ENCODE measurements at regions not wholly inside any gene's neighbourhood (a gene's known extent, or its start where the extent isn't known, plus 50 kb on each side); places are given as distances from the start of the nearest gene placed in this dataset.

DNA sequence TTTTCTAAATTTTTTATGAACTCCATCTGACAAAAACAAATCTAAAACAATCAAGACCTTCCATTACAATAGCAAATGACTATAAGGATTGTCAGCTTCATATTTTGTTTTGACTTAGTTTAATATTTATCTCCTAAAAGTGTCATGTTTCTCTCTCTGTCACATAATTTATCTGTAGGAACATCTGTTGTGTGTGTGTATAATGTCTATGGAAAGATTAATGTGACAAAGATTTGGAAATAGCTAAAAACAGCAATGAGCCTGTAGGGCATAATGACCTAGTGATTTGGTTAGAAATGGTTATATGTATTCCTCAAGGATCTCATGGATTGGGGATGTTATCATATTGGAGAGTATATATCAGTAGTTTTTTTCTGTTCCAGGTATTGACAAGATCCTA lies 69.6 kb upstream of the MDFIC start:
- Histone ChIP-seq H3K27me3 (replicated peaks in 1 of 2; ENCODE audit: control insufficient read depth in 2 of 2, insufficient read depth in 2 of 2, low read length in 1 of 2) (no peaks in the 10 kb centered on the region), H3K27ac (ENCODE audit: control insufficient read depth, insufficient read depth) (no peak overlapping the region), H3K9me3 (replicated peaks; ENCODE audit: control insufficient read depth, insufficient read depth, low read length) (no peaks in the 10 kb centered on the region; the same call in 2 of the 3 replicates), H3K36me3 (ENCODE audit: control insufficient read depth in 2 of 2, insufficient read depth in 2 of 2, low read length in 1 of 2) (no peaks in the 10 kb centered on the region), H3K9ac (ENCODE audit: control insufficient read depth, insufficient read depth, low read length) (no peak overlapping the region), H3K79me2 (ENCODE audit: control insufficient read depth, insufficient read depth, low read length) (no peaks in the 10 kb centered on the region), H3K4me3 (no peak overlapping the region), H4K20me1 (ENCODE audit: control insufficient read depth, insufficient read depth) (no peaks in the 10 kb centered on the region), H3K4me2 (ENCODE audit: control insufficient read depth, insufficient read depth) (no peak overlapping the region), H2AFZ (ENCODE audit: control insufficient read depth, low read depth, low read length) (no peak overlapping the region), H3K4me1 (ENCODE audit: control insufficient read depth, insufficient read depth, low read length) (no peaks in the 10 kb centered on the region)
- BruUV-seq (replicated peaks): no TSS peak
- intact Hi-C loops (cut with micrococcal nuclease; ENCODE audit: unreplicated experiment): no loop called here
- ChIA-PET RAD21 (ENCODE audit: unreplicated experiment) (interaction anchor here (1.7 kb wide), 1 partner anchor 13 kb away, joined by 6 read pairs; no protein-coding TSS in a partner anchor), CTCF (no interaction called here), SMC1A (ENCODE audit: uncharacterized antibody, unreplicated experiment) (interaction anchor here (1.2 to 3.1 kb wide), 4 partner anchors 9 to 13 kb away, joined by 3 to 8 read pairs (median 6); no protein-coding TSS in a partner anchor), POLR2A (no interaction called here)
- in situ Hi-C loops (cut with MboI): no loop called here
- DNase-seq (ENCODE audit: low read depth, low spot score) (no peak), ATAC-seq (no peak), FAIRE-seq (no peak)
- TF ChIP-seq MEF2A (IDR thresholded peaks at IDR 0.05; ENCODE audit: insufficient read depth, low read depth, low read length) (no peak), IRF4 (IDR thresholded peaks at IDR 0.05; ENCODE audit: low read depth, low read length) (no peak)

DNA sequence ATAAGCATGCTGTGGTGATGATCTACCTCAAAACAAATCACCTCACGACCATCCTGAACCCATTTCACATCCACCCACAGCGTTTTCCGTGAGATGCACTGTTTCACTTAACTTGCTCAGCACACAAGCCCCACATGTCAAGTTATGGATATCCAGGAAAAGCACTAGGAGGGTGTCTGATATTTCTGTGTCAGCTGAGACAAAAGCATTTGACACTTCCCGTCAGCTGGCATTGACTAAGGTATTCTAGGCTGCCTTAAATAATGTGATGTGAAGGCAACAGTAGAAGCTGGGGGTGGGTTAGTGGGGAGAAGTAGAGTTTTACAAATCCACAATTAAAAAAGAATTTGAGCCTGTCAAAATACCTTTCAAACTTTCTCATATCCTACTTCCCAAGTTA lies 68.7 kb upstream of the MDFIC start:
- in situ Hi-C loops (cut with MboI): no loop called here
- ChIA-PET RAD21 (ENCODE audit: unreplicated experiment) (interaction anchor here (1.7 kb wide), 1 partner anchor 12 kb away, joined by 6 read pairs; no protein-coding TSS in a partner anchor), SMC1A (ENCODE audit: uncharacterized antibody, unreplicated experiment) (interaction anchor here (1.9 to 3.1 kb wide), 4 partner anchors 10 to 14 kb away, joined by 5 to 9 read pairs (median 8); no protein-coding TSS in a partner anchor), POLR2A (interaction anchor here (1.1 kb wide), 1 partner anchor 15 kb away, joined by 3 read pairs; no protein-coding TSS in a partner anchor), CTCF (interaction anchor here (1.3 kb wide), 2 partner anchors 12 to 13 kb away, joined by 3 to 5 read pairs; no protein-coding TSS in a partner anchor)
- BruUV-seq (replicated peaks): no TSS peak
- Histone ChIP-seq H3K27me3 (replicated peaks in 1 of 2; ENCODE audit: control insufficient read depth in 2 of 2, insufficient read depth in 2 of 2, low read length in 1 of 2) (no peaks in the 10 kb centered on the region), H4K20me1 (ENCODE audit: control insufficient read depth, insufficient read depth) (no peaks in the 10 kb centered on the region), H3K79me2 (ENCODE audit: control insufficient read depth, insufficient read depth, low read length) (no peaks in the 10 kb centered on the region), H3K9ac (ENCODE audit: control insufficient read depth, insufficient read depth, low read length) (no peak overlapping the region), H3K4me3 (no peak overlapping the region), H3K36me3 (ENCODE audit: control insufficient read depth in 2 of 2, insufficient read depth in 2 of 2, low read length in 1 of 2) (no peaks in the 10 kb centered on the region), H3K4me2 (ENCODE audit: control insufficient read depth, insufficient read depth) (no peak overlapping the region), H3K9me3 (replicated peaks; ENCODE audit: control insufficient read depth, insufficient read depth, low read length) (no peaks in the 10 kb centered on the region; the same call in 2 of the 3 replicates), H3K27ac (ENCODE audit: control insufficient read depth, insufficient read depth) (no peak overlapping the region), H2AFZ (ENCODE audit: control insufficient read depth, low read depth, low read length) (no peak overlapping the region), H3K4me1 (ENCODE audit: control insufficient read depth, insufficient read depth, low read length) (no peaks in the 10 kb centered on the region)
- DNase-seq (ENCODE audit: low read depth, low spot score) (no peak), ATAC-seq (no peak), FAIRE-seq (no peak)
- 78% methylated on average over 4 of the region's 4 CpGs for WGBS (ENCODE audit: insufficient coverage, insufficient replicate concordance, low lambda C conversion rate, missing lambda C conversion rate)
- TF ChIP-seq TCF3 (IDR thresholded peaks at IDR 0.05; ENCODE audit: borderline replicate concordance, insufficient read depth, low read depth, low read length): no peak
- no peak for TF ChIP-seq JUND (IDR thresholded peaks at IDR 0.05; ENCODE audit: low read depth, low read length)
- TF ChIP-seq MYB (IDR thresholded peaks at IDR 0.05; ENCODE audit: borderline replicate concordance, low read depth, low read length): no peak
- no peak for TF ChIP-seq RAD51 (IDR thresholded peaks at IDR 0.05)
- TF ChIP-seq CHD2 (IDR thresholded peaks at IDR 0.05; ENCODE audit: borderline replicate concordance, low read depth, low read length): no peak
- TF ChIP-seq, protein P1, sequence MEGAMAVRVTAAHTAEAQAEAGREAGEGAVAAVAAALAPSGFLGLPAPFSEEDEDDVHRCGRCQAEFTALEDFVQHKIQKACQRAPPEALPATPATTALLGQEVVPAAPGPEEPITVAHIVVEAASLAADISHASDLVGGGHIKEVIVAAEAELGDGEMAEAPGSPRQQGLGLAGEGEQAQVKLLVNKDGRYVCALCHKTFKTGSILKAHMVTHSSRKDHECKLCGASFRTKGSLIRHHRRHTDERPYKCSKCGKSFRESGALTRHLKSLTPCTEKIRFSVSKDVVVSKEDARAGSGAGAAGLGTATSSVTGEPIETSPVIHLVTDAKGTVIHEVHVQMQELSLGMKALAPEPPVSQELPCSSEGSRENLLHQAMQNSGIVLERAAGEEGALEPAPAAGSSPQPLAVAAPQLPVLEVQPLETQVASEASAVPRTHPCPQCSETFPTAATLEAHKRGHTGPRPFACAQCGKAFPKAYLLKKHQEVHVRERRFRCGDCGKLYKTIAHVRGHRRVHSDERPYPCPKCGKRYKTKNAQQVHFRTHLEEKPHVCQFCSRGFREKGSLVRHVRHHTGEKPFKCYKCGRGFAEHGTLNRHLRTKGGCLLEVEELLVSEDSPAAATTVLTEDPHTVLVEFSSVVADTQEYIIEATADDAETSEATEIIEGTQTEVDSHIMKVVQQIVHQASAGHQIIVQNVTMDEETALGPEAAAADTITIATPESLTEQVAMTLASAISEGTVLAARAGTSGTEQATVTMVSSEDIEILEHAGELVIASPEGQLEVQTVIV (IDR thresholded peaks at IDR 0.05; ENCODE audit: borderline replicate concordance, partially characterized antibody): no peak
- no peak for TF ChIP-seq SIN3A (IDR thresholded peaks at IDR 0.05; ENCODE audit: low read depth, low read length)
- intact Hi-C loops (cut with micrococcal nuclease; ENCODE audit: unreplicated experiment): no loop called here

Data from GM12878 (cell line).